Effector memory CD8-positive, alpha-beta T cell (primary cell): ENCODE measurements at regions not wholly inside any gene's neighbourhood (a gene's known extent, or its start where the extent isn't known, plus 50 kb on each side); places are given as distances from the start of the nearest gene placed in this dataset.
"Not testable (repeated sequence)": the region's sequence is repeated elsewhere in the genome, so short reads cannot be mapped to it uniquely, and the experiment has no call there.

ENCODE experiments used
- ATAC-seq: fragments of 150-1000 bp; cut with Tn5 transposase; replicated peaks from 2 replicates; pipeline ENCODE4 v1.10.0; 2021; ENCODE audit warnings: mild to moderate bottlenecking, moderate library complexity
- DNase-seq, 3 experiments: peaks; one replicate each; pipeline ENCODE4 v3.0.0; 2021
- H3K27ac Mint-ChIP-seq, 2 donors: one replicate each; pipeline ENCODE4 v1.8.0; 2022; ENCODE audit warnings: mild to moderate bottlenecking in 2 of 2, mixed read lengths in 2 of 2, moderate library complexity in 2 of 2
- H3K27me3 Mint-ChIP-seq, 2 donors: one replicate each; pipeline ENCODE4 v1.8.0; 2022; ENCODE audit warnings: mixed read lengths in 2 of 2
- H3K36me3 Mint-ChIP-seq: one replicate; pipeline ENCODE4 v1.8.0; 2022; ENCODE audit warnings: mild to moderate bottlenecking, moderate library complexity, mixed read lengths; ENCODE audit not compliant: insufficient read depth
- H3K4me1 Mint-ChIP-seq, 2 donors: one replicate each; pipeline ENCODE4 v1.8.0; 2022; ENCODE audit warnings: low read depth in 2 of 2, mixed read lengths in 2 of 2
- H3K4me3 Mint-ChIP-seq, 2 donors: one replicate each; pipeline ENCODE4 v1.8.0; 2022; ENCODE audit warnings: mild to moderate bottlenecking in 2 of 2, mixed read lengths in 2 of 2, moderate library complexity in 2 of 2
- H3K9me3 Mint-ChIP-seq, 2 donors: one replicate each; pipeline ENCODE4 v1.8.0; 2022; ENCODE audit warnings: mixed read lengths in 2 of 2

DNA sequence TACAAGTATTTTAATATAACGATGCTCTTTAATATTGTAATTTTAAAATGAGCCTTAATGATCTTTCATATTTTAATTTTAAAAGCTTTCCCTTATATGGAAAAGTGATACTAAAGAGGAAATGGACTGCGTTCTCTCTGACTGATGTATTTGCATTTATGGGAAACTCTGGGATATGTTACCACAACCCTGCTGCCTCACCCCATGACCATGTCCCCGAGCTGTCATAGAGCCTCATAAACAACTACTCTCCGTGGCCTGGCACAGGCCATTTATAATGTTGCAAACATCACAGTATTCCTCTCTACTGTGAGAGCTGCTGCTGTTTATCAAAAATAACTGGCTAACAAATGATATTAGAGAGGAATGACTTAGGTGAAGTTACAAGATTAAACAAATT lies 75.8 kb upstream of the SEC11C start:
- Mint-ChIP-seq H3K4me3 (no peak overlapping the region), H3K4me1 (no peaks in the 10 kb centered on the region), H3K9me3 (no peaks in the 10 kb centered on the region), H3K27ac (no peak overlapping the region), H3K27me3 (peaks cover 33 to 37% of the 10 kb centered on the region in 2 donors), H3K36me3 (no peaks in the 10 kb centered on the region)
- no peak for ATAC-seq
- DNase-seq = no peak

DNA sequence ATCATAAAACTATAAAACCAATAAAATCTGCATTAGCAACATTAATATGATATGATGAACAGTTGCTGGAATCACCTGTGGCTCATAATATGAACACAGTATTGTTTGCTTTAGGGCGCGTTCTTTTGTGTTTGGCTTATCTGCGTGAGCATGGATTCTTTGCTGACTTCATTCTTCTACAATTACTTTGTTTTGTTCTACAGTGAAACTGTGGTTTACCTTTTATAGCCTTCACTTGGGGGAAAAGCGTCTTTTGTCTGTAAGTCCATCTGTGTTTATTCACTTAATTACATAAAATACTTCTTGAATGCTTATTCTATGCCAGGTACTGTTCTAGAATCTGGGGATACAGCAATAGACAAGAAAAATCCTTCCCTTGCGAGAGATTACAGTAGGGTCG lies 74.0 kb upstream of the SEC11C start:
- Mint-ChIP-seq H3K4me3 (no peak overlapping the region), H3K27ac (no peak overlapping the region), H3K9me3 (no peaks in the 10 kb centered on the region), H3K27me3 (peaks cover 29 to 31% of the 10 kb centered on the region in 2 donors), H3K36me3 (no peaks in the 10 kb centered on the region), H3K4me1 (no peaks in the 10 kb centered on the region)
- no peak for DNase-seq
- ATAC-seq = no peak

DNA sequence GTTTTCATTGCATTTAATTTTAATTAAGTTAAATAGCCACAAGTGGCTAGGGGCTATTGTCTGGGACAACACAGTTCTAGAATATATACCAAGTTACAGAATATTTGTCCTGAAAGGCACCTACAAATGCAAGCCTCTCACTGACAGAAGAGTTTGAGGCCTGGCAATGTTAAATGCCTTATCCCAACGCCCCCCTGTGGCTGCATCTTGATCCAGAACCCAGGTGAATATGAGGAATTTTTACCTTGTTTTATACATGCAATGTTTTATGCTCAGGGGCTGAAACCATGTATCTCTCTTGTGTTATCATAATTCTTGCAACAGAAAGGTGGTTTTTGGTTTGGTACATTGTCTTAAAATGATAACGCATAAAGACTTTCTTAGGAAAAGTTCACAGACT lies 71.8 kb upstream of the SEC11C start:
- Mint-ChIP-seq H3K27ac (peak overlapping the region in 1 of 2 donors; percentile 49), H3K36me3 (no peaks in the 10 kb centered on the region), H3K9me3 (no peaks in the 10 kb centered on the region), H3K4me1 (no peaks in the 10 kb centered on the region), H3K4me3 (no peak overlapping the region), H3K27me3 (peaks cover 7 to 10% of the 10 kb centered on the region in 2 donors)
- DNase-seq (no peak), ATAC-seq (no peak)

DNA sequence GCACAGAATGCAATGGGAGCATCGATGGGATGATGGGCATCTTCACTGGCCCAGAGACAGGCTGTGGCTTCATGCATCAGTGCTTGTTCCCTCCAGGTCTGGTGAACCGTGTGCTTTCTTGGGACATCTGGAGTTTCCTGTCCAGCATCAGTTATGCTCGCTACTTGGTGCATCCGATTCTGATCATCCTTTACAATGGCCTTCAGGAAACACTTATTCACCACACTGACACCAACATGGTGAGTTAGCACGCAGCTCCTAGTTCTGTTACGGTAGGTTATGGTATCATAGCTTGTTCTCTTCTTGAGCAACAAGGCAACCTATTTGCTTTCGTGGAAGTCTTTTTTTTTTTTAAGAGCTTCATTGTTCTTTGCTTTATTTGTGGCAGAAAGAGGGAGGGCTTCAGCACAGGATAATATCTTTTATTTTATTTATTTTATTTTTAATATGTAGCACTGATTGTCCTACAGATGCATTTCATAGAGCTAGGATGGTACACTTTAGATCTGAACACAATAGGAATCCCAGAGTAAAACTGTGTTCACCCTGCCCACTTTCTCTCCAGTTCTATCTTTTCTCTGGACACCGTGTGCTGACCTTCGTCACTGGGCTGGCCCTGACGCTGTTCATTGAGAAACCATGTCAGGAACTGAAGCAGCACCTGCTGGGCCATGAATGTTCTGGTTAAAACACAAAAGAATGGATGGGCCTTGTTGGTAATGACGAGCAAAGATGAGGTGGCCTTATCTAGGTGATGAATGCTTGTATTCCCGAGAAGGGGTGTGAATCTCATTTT lies 71.2 kb upstream of the SEC11C start:
- Mint-ChIP-seq H3K27ac (no peak overlapping the region), H3K27me3 (peaks cover under 1 to 6% of the 10 kb centered on the region in 2 donors), H3K4me3 (no peak overlapping the region), H3K36me3 (no peaks in the 10 kb centered on the region), H3K9me3 (no peaks in the 10 kb centered on the region), H3K4me1 (no peaks in the 10 kb centered on the region)
- DNase-seq (no peak), ATAC-seq (no peak)

DNA sequence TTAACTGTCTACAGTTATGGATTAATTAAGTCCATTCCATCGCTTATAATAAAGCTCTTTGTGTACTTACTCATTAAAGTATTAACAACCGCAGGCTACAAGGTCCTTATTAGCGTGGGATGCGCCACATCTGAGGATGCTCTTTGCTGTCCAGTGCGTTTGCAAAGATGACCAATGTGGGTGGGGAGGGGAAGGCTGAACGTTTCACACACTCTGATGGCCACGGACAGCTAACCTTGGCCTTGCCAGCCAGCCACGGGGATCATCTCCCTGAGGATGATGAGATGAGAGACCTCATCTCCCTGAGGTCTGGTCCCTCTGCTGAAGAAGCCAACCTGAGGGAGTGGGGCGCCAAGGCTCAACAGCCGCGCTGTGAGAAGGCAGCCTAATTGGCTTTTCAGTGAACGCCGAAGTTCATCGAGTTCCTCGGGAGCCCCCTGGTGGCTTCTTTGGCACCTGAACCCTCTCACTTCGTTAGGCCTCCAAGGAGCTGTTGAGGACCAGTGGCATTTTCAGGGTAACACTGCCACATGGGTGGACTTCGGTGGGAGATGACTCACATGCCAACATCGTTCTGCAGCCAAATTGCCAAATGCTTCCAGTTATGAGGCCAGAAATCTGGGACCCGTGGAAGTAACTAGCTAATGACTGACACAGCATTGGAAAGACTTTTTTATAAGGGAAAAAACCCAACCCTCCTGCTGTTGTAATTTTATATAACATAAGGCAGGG lies 69.3 kb upstream of the SEC11C start:
- peak; percentile 78 for ATAC-seq
- H3K4me1 Mint-ChIP-seq = no peaks in the 10 kb centered on the region
- H3K4me3 Mint-ChIP-seq = no peak overlapping the region
- no peaks in the 10 kb centered on the region for H3K27me3 Mint-ChIP-seq
- no peak overlapping the region for H3K27ac Mint-ChIP-seq
- H3K9me3 Mint-ChIP-seq = no peaks in the 10 kb centered on the region
- no peaks in the 10 kb centered on the region for H3K36me3 Mint-ChIP-seq
- peak; percentile 67 to 70 (median 67) for DNase-seq

DNA sequence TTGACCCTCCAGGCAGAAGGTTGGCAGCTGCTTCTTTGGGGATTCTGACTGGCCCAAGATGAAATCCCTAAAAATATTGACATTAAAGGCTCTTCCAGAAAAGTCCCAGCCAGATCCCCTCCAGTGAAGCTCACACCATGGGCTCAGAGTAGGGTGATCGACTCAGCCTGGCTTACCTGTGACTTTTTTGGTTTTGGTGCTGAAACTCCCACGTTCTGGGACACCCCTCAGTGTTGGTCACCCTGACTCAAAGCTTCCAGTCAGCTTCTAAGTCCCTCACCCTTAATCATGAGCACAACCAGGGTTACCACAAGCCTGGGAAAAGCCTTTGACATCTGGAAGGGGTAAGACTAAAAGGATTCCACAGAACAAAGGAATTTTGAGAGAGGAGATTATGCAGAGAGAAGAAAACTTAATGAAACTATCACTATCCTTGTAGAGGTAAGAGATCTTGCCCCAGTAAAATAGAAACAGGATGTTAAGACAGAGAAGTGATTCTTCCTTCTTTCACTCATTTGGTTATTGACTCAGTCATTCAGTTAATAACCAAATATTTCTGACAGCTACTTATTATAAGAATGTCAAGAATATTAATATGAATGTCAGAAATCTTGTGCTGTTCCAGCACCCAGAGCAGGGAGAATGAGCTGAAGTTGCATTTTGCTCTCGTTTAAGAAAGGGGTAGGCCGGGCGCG lies 66.8 kb upstream of the SEC11C start:
- Mint-ChIP-seq H3K4me3 (no peak overlapping the region), H3K36me3 (no peaks in the 10 kb centered on the region), H3K4me1 (no peaks in the 10 kb centered on the region), H3K9me3 (no peaks in the 10 kb centered on the region), H3K27me3 (peaks cover 4 to 24% of the 10 kb centered on the region in 2 donors), H3K27ac (no peak overlapping the region)
- no peak for ATAC-seq
- DNase-seq = no peak

DNA sequence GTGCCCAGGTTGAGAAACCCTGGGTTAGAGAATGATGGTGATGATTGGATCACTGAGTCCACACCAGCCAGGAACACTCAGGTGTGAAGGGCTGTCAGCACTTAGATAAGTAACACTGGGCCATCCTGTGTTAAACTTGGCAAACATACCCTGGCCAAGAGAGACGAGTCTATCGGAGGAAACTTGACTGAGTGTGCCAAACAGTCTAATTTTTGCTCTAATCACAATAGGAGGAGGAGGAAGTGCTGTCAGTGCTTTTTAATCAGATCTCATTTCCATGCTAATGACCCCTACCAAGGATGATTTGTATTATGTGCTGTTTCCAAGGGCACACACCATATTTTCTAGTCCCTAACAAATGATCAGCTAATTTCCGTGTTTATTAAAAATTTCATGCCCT lies 63.8 kb upstream of the SEC11C start:
- H3K36me3 Mint-ChIP-seq = no peaks in the 10 kb centered on the region
- peaks cover 19 to 46% of the 10 kb centered on the region in 2 donors for H3K27me3 Mint-ChIP-seq
- no peaks in the 10 kb centered on the region for H3K4me1 Mint-ChIP-seq
- ATAC-seq (no peak), DNase-seq (no peak)
- H3K27ac Mint-ChIP-seq = no peak overlapping the region
- H3K4me3 Mint-ChIP-seq = no peak overlapping the region
- no peaks in the 10 kb centered on the region for H3K9me3 Mint-ChIP-seq

DNA sequence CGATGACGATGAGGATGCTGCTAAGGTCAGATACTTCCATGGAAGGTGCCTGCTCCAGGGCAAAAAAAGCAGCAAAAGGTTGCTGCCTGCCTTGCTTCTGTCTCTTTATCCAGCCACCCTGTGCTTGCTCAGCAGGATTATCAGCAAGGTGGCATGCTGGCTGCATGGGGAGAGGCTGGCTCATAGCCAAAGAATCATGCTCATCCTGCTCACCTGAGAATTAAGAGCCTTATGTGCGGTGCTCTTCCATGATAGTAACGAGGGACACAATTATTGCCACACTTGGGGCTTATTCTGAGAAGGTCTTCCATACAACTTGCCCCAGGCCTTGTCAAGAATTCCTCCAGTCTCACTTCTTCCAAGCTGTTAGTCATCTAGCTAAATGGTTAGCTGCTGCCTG lies 60.4 kb upstream of the SEC11C start:
- no peak overlapping the region for H3K4me3 Mint-ChIP-seq
- ATAC-seq = no peak
- H3K27ac Mint-ChIP-seq = no peak overlapping the region
- peaks cover 36 to 69% of the 10 kb centered on the region in 2 donors for H3K27me3 Mint-ChIP-seq
- H3K36me3 Mint-ChIP-seq = no peaks in the 10 kb centered on the region
- no peaks in the 10 kb centered on the region for H3K9me3 Mint-ChIP-seq
- DNase-seq = no peak
- peaks cover 3 to 6% of the 10 kb centered on the region in 2 donors for H3K4me1 Mint-ChIP-seq

DNA sequence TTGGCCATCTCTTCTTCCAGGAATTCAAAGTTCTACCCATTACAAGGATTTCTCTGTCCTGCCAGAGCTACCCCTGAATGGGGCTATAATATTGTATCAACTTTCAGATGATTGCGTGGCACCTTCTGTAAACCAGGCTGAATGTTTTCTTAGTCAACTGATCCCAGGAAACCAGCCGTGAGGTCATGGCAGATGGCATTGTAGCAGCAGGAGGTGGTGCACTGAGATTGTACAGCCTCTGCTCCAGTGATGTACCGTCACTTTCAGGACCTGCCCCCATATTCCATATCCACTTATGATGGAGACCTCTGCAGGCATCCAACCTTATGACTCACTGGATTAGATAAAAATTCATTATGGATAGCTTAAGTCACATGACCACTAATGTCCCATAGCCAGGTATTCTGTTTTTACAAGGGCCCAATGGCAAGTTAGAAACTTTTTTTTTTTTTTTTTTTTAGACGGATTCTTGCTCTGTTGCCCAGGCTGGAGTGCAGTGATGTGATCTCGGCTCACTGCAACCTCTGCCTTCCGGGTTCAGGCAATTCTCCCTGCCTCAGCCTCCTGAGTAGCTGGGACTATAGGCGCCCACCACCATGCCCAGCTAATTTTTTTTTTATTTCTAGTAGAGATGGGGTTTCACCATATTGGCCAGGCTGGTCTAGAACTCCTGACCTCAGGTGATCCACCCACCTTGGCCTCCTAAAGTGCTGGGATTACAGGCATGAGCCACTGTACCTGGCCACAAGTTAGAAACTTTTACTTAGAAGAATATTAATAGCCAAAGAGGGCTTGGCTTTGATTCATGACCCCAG lies 59.8 kb upstream of the SEC11C start:
- not testable (repeated sequence) for H3K4me1 Mint-ChIP-seq, H3K27ac Mint-ChIP-seq, ATAC-seq, H3K36me3 Mint-ChIP-seq, DNase-seq, H3K9me3 Mint-ChIP-seq, H3K4me3 Mint-ChIP-seq
- peaks cover 37 to 72% of the 10 kb centered on the region in 2 donors for H3K27me3 Mint-ChIP-seq

DNA sequence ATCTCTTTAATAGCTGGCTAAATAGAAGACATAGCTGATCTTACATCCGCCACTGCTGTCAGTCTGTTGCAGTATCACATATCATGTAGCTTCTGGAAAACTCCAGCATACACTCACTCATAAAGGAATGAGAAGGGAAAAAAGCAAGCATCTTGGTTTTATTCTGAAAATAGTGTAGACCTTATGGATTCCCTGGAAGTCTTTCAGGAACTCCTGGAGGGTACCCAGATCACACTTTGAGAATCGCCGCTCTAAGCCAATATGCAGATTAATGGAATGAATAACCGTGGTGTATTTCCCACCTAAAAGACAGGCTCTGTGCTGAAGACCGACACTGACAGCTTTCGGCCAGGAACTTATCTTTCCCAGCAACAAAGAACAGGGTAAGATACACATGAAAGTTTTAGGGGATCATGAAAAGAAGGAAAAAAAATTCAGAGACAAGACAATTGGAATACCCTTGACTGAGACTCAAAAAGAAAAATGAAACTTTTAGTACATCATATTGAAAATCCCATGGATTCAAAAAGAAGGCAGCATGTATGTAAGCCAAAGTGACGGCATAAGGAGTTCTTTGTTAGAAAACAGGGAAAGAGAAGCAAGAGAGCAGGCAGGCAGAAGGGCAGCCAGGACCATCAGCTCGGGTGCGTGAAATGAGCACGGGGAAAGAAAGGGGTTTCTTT lies 56.4 kb upstream of the SEC11C start:
- H3K36me3 Mint-ChIP-seq = no peaks in the 10 kb centered on the region
- peaks cover 3 to 6% of the 10 kb centered on the region in 2 donors for H3K4me1 Mint-ChIP-seq
- H3K4me3 Mint-ChIP-seq = no peak overlapping the region
- H3K9me3 Mint-ChIP-seq = no peaks in the 10 kb centered on the region
- no peak for ATAC-seq
- no peak for DNase-seq
- H3K27ac Mint-ChIP-seq = no peak overlapping the region
- peaks cover 35 to 50% of the 10 kb centered on the region in 2 donors for H3K27me3 Mint-ChIP-seq

DNA sequence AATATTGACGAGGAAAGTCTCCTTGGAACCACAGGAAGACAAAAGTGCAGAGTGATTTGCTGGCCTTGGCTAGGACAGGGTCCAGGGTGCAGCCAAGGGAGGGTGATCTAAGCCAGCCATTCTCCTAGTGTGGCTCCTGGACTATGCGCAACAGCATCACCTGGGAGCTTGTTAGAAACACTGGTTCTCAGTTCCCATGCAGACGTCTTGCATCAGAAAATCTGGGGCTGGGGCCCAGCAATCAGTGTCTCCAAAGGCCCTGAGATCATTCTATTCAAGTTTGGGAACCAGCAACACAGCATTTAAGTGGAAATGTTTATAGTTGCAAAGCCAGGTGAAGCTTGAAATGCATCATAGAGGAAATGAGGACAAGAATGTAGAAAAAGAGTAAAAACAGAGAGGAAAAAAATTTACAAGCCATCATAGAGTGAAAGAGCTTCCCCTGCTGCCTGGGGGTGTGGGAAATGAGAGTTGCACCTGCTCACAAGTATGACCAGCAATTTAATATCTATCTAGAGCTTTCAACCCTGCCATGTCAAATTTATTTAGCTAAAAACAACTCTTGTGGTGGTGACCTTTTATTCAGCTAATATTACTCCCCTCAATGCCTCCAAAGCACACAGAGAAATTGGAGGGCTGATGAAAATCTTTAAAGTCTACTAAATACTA lies 54.4 kb upstream of the SEC11C start:
- no peaks in the 10 kb centered on the region for H3K9me3 Mint-ChIP-seq
- no peak for ATAC-seq
- peaks cover 26 to 55% of the 10 kb centered on the region in 2 donors for H3K27me3 Mint-ChIP-seq
- no peaks in the 10 kb centered on the region for H3K36me3 Mint-ChIP-seq
- no peak overlapping the region for H3K4me3 Mint-ChIP-seq
- H3K4me1 Mint-ChIP-seq = peaks cover 3 to 6% of the 10 kb centered on the region in 2 donors
- H3K27ac Mint-ChIP-seq = no peak overlapping the region
- no peak for DNase-seq

DNA sequence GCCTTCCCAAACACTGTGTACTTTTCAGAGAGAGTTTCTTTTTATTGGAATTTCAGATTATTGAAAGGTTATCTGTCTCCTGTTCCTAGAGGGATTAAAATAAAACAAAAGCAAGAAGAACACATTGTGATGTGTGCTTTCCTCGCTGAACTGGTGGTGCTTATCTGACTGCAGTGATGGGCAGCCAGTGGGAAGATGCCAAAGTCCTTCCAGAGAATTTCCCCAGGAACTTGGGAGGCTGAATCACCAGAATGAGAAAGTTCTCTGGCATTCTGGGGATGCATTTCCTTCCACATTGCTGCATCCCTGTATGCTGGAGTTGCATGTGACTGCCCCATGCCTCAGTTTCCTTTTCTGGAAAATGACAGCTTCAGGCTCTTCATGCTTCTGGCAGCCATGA lies 53.9 kb upstream of the SEC11C start:
- Mint-ChIP-seq H3K27me3 (peaks cover 28 to 55% of the 10 kb centered on the region in 2 donors), H3K27ac (no peak overlapping the region), H3K4me3 (no peak overlapping the region), H3K4me1 (peaks cover 3 to 6% of the 10 kb centered on the region in 2 donors), H3K9me3 (no peaks in the 10 kb centered on the region), H3K36me3 (no peaks in the 10 kb centered on the region)
- DNase-seq = no peak
- no peak for ATAC-seq
